NCI-H1694 (cell line): ENCODE measurements at regions not wholly inside any gene's neighbourhood (a gene's known extent, or its start where the extent isn't known, plus 50 kb on each side); places are given as distances from the start of the nearest gene placed in this dataset.

Experiments used
- DNase-seq: peaks from one replicate; lab custom pipeline; 2025; lab: John Stamatoyannopoulos, UW

DNA sequence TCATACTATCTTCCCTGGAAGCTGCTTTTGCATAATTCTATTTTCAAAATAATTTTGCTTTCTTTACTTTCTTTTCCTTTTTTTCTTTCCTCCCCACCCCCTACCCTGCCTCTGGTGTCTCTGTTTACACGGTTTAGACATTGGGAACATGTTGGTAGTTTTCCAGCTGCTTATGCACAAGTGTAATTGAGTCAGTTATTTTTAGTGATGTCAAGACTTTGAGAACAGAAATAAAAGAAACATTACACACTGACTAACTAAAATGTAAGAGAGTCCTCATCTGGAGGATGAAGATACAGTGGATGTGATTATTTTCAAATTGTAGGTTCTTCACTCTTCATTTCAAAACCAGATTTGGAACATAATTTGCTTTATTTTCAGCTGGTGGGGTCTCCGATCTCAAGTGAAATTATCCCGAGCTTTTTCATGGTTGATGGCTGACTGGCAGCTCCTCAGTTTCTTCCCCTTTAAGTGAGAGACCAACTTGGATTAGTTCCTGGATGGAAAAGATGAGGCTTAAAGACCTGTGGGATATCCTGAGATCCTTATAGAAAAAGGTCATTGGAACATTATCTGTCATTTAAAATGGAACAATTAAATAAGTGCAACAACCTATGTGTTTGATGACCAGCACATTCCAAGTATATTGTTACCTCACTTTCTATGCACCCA, 154.4 kb upstream of the ZNF462 start:
- no peak for DNase-seq

DNA sequence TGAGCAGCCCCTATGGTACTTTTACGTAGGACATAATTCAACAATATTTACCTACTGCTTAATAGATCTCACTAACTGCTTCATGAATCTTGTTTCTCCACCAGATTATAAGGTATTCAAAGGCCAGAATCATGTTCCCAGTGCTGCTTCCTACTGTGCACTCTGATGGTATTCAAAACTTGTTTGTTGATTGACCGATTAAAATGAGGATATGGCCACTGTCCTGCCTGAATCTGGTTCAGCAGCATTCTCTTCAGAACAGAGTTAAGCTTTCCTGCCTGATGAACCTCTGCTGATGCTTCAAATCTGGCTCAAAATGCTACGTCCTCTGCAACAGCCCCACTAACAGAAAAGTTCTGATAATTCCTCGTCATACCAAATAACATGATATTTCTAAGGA, 150.7 kb upstream of the ZNF462 start:
- no peak for DNase-seq

GRCh38 chr9:106713206-106713605, 149.8 kb upstream of the ZNF462 start:
- DNase-seq: no peak

- DNase-seq: no peak
Measured at GRCh38 chr9:106716820-106717219, 146.1 kb upstream of the ZNF462 start.

DNA sequence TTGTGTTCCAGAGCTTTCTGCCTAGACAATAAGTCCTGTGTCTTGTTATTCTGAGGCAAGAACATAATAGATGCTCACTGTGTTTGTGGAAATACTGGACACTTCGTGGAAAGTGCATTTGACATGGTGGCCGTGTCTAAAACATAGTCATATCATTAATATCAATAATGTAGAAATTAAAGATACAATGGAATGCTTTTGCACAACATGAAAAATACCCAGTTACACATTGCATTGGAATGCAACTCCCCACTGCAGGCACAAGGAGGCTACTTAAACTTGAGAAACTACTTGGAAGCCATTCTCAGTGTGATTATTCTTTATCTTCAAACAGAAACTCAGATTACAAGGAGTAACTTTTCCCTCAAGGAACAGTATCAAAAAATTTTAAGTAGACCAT, 145.3 kb upstream of the ZNF462 start:
- no peak for DNase-seq

DNA sequence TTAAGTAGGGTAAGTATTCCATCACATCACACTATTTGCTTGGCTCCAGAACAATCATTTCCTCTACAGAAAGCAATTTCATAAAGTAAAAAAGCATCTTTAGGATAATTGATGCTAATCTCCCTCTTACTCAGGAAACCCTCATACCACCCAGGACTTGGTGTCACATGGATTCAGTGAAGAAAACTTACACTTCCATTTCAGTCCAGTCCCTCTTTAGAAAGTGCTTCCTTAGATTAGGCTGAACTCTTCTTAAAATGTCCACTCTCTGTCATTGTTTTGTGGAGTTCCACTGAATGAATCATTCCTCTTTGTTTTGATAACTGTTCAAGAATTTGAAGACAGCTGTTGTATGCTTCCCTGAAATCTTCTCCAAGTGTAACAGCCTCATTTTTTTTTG, 144.0 kb upstream of the ZNF462 start:
- DNase-seq: no peak

DNA sequence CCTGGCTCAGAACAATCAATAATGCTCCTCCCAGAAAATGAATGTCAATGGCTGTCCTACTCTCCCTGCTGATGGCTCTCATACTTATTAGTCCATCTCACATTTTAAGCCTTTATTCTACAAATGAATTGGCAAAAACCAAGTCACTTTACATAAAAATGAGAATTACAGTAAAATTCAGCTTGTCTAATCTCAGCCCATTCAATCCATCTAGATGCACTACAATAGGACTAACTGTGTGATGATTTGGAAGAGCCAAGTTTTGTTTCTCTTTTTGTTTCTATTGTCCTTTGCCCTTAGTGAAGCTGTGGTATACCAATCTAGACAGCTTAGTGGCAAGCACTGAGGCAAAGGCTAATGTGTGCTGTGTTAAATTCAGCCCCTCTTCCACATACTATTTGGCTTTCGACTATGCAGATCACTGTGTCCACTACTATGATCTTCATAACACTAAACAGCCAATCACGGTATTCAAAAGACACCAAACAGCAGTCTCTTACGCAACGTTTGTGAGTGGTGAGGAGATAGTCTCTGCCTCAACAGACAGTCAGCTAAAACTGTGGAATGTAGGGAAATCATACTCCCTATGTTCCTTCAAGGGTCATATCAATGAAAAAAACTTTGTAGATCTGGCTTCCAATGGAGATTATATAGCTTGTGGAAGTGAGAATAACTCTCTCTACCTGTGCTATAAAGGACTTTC, 140.8 kb upstream of the ZNF462 start:
- DNase-seq: no peak

GRCh38 chr9:106723926-106724325, 139.0 kb upstream of the ZNF462 start:
- no peak for DNase-seq

DNA sequence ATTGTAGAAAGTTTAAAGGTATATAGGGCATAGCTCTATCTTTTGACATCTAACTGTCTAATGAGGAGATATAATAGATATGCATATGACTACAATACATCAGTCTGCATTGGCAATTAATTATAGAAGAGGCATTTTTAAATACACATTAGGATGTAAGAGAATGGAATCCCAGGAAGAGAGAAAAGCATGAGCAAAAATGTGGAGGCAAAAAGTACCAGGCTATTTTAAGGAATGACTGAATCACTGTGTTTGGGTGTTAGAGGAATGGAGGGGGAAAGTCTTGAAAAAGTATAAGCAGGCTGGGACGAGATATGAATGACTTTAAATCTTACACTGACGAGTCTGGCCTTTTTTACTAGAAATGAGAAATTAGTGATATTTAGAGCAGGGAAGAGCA, 138.4 kb upstream of the ZNF462 start:
- no peak for DNase-seq

DNA sequence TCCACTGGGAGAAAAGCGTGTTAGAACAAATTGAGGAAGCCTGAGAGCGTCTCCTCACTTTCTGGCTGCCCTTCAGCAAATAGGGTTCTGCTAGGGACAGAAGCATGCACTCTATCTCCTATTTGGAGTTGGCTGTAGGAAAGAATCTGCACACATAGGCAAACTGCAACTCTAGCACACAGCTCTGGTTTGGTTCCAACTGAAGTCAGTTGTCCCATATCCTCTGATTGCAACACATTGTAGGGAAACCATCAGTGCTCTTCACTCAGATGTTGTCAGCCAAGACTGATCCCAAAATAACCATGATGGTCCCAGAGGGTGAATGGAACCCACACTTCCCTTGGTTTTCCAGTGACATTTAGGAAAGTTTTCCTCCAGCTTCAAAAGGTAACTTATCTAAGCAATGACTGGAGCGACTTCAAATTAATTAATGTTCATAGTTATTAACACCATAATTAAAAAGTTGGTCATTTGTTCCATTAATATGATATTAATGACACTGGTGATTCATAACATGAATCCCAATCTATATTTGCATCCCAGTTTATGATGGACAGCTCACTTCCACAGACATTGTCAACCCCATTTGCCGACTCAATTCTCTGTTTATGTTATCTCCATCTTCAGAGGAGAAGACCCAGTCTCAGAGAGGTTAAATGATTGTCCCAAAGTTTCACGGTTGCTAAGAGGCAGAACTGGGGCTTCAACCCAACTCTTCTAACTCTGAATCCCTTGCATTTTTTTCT, 136.7 kb upstream of the ZNF462 start:
- DNase-seq: no peak

DNA sequence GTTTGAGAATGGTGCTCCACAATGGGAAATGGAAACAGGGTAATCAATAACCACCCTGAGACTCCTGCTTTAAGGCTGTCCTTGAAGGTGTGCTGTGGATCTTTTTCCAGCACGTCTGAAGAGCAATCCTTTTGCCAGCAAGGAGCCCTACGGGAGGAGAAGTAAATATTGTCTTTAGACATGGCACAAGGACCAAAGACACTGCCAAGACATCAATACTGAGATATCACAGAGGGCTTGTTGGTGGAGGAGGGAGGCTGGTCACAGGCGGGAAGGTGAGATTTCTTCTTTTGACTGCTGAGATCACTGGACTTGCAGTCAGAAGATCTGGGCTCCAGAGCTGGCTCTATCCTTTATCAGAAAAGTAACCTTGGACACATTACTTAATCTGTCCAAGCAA, 135.0 kb upstream of the ZNF462 start:
- no peak for DNase-seq

DNA sequence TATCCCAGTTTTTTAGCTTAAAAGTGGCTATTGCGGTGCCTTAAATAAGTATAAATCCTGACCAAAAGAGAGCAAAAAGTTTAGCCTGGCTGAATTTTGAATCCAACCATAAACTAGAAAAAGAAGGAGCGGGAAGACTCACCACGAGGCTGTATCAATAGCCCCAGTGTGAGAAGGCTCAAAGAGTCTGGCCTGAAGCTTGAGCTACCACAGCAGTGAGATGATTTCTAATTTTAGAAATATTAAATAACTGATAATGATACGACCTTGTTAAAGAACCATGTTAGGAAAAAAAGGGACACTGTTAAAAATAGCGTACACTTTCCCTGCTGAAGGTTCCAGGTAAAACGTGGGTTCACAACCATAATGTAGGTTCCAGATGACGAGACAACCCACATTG, 134.1 kb upstream of the ZNF462 start:
- DNase-seq: no peak

- peak; percentile 42 for DNase-seq
Measured at GRCh38 chr9:106731910-106732309, 131.1 kb upstream of the ZNF462 start.

- no peak for DNase-seq
Measured at GRCh38 chr9:106733828-106734380, 129.1 kb upstream of the ZNF462 start.

DNA sequence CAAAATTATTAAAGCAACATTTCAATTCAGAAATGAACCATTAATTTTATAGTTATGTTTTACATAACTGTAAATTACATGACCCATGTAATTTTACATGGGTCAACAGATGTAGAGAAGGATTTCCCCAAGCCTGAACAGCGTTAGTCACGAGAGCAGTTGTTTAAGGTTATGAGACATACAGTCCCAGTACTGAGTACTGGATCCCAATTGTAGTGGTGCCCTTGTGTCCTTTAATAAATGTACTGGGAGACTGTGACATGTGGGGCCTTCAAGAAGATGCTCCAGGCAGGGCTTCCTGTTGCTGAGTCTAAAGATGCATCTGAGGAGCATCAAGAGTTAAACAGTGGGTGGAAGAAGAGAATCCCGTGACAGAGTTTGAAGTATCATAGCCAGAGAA, 125.5 kb upstream of the ZNF462 start:
- DNase-seq: no peak

DNA sequence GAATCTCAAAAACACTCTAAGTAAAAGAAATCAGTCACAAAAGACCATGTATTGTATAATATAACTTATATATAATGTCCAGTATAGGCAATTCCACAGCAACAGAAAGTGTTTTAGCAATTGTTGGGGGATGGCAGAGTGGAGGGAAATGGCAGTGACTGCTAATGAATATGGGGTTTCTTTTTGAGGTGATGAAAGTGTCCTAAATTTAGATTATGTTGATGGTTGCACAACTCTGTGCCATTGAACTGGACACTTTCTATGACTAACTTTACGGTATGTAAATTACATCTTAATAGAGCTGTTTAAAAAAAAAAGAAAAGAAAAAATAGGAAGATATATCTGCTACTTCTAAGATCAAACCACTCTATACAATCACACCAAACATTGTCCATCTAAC, 124.9 kb upstream of the ZNF462 start:
- no peak for DNase-seq

DNA sequence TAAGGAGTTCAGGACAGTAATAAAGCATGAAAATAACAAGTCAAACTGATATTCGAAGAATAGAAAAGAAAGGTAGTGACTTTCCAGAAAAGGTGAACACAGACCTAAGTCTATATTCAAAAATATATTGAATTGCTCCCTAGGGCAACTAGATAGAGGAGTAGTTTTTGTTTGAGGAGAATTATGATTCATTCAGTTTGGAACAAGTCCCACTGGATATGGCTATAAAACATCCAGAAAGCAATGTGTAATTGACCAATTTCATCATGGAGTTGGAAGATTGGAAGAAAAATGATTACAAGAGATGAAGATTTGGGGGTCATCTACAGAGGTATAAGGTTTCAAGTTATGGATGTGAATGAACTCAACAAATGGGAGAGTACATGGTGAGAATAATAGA, 117.5 kb upstream of the ZNF462 start:
- DNase-seq: no peak

GRCh38 chr9:106745876-106746275, 117.1 kb upstream of the ZNF462 start:
- DNase-seq: no peak

GRCh38 chr9:106751681-106752080, 111.3 kb upstream of the ZNF462 start:
- no peak for DNase-seq

DNA sequence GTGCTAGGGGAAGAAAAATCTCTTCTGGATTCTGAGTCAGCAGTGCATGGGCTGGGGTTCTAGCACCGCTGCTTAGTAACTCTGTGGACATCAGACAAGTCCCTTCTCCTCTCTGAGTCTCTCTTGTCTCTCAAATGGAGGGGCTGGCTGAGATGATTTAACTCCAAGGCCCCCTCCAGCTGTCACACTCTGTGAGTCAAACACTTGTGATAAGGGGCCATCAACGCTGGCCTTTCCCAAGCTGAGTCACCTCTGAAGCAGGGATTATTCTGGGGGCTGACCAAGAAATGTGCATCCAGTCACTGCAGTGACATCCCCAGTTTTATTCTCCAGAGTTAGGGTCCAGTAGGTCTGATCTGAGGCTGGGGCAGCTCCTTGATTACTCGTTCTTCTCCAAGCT, 110.4 kb upstream of the ZNF462 start:
- DNase-seq: no peak

GRCh38 chr9:106753155-106753671, 109.8 kb upstream of the ZNF462 start:
- no peak for DNase-seq

- no peak for DNase-seq
Measured at GRCh38 chr9:106755736-106756135, 107.2 kb upstream of the ZNF462 start.

DNA sequence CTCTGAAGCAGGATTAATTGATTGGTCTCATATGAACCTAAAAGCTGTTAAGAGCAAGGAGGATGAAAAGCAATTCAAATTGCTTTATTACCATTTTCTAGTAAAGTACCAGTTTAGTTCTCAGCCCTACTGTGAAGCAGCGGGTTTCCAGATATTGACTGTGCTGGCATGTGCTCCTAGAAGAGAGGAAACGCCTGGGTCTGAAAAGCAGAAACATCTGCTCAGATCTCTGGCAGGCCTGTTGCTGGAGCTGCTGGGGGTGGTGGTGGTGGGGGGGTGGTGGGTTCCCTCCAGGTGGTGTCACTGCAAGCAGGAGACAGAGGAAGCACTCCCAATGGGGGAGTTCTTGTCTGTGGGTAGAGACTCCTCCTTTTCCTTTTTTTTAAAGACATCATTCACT, 105.5 kb upstream of the ZNF462 start:
- no peak for DNase-seq
